22Rv1 (cell line): ENCODE measurements at regions not wholly inside any gene's neighbourhood (a gene's known extent, or its start where the extent isn't known, plus 50 kb on each side); places are given as distances from the start of the nearest gene placed in this dataset.

Experiments
- ZFX ChIP-seq: fragments of 450-650 bp; IDR thresholded peaks from 2 replicates; pipeline ENCODE4 v1.6.1; 2017; ENCODE audit warnings: antibody characterized with exemption, borderline replicate concordance
- TF ChIP-seq, protein P1 (sequence below): fragments of 450-650 bp; IDR thresholded peaks from 2 replicates; pipeline ENCODE4 v1.5.1; 2017; ENCODE audit warnings: mild to moderate bottlenecking

- TF ChIP-seq, protein P1, sequence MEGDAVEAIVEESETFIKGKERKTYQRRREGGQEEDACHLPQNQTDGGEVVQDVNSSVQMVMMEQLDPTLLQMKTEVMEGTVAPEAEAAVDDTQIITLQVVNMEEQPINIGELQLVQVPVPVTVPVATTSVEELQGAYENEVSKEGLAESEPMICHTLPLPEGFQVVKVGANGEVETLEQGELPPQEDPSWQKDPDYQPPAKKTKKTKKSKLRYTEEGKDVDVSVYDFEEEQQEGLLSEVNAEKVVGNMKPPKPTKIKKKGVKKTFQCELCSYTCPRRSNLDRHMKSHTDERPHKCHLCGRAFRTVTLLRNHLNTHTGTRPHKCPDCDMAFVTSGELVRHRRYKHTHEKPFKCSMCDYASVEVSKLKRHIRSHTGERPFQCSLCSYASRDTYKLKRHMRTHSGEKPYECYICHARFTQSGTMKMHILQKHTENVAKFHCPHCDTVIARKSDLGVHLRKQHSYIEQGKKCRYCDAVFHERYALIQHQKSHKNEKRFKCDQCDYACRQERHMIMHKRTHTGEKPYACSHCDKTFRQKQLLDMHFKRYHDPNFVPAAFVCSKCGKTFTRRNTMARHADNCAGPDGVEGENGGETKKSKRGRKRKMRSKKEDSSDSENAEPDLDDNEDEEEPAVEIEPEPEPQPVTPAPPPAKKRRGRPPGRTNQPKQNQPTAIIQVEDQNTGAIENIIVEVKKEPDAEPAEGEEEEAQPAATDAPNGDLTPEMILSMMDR: no peak
- no peak for TF ChIP-seq ZFX
These were observed 97.6 kb downstream of the ZIC5 start for GRCh38 chr13:99873832-99874430.
